ENCODE measurements at regions not wholly inside any gene's neighbourhood (a gene's known extent, or its start where the extent isn't known, plus 50 kb on each side); places are given as distances from the start of the nearest gene placed in this dataset.

DNA sequence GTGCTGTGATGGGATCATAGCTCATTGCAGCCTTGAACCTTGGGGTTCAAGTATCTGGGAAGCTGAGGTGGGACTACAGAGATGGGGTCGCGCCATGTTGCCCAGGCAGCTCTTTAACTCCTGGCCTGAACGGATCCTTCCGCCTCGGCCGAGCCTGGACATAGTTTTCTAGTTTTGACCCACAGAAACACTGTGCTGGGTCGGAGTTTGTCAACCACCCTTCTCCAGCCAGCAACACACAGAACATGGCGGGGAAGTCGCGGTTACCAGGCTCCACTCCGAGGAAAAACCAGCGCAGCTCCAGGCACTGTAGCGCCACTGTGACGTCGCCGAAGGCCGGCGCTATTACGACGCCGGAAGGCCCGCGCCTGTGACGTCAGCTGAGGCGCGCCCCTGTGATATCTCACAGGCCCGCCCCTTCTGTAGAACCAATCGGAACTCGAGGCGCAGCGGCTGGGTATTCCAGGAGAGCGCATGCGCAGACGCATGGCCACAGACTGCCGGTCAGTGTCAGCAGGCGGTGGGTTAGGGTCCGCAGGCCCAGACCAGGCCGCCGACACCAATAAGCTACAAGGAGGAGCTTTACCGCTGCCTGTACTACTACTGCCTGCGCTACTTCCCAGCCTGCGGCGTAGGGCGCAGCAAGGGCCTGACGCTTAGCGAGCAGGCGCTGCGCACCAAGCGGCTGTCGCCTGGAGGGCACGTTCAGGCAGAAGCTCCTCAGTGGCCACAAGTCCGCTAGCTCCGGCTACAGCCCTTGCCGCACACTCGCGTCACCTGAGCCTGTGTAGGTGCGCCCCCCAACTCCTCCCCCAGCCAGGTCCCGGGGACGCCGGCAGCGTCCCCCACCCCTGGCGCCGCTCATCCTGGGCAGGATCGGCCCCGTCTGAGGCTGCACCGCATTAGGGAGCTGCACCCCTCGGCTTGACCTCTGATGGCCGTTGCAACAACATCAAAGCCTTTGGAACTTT is 135.2 kb upstream of the KCTD7 start (continued):
- TF ChIP-seq, protein P1, sequence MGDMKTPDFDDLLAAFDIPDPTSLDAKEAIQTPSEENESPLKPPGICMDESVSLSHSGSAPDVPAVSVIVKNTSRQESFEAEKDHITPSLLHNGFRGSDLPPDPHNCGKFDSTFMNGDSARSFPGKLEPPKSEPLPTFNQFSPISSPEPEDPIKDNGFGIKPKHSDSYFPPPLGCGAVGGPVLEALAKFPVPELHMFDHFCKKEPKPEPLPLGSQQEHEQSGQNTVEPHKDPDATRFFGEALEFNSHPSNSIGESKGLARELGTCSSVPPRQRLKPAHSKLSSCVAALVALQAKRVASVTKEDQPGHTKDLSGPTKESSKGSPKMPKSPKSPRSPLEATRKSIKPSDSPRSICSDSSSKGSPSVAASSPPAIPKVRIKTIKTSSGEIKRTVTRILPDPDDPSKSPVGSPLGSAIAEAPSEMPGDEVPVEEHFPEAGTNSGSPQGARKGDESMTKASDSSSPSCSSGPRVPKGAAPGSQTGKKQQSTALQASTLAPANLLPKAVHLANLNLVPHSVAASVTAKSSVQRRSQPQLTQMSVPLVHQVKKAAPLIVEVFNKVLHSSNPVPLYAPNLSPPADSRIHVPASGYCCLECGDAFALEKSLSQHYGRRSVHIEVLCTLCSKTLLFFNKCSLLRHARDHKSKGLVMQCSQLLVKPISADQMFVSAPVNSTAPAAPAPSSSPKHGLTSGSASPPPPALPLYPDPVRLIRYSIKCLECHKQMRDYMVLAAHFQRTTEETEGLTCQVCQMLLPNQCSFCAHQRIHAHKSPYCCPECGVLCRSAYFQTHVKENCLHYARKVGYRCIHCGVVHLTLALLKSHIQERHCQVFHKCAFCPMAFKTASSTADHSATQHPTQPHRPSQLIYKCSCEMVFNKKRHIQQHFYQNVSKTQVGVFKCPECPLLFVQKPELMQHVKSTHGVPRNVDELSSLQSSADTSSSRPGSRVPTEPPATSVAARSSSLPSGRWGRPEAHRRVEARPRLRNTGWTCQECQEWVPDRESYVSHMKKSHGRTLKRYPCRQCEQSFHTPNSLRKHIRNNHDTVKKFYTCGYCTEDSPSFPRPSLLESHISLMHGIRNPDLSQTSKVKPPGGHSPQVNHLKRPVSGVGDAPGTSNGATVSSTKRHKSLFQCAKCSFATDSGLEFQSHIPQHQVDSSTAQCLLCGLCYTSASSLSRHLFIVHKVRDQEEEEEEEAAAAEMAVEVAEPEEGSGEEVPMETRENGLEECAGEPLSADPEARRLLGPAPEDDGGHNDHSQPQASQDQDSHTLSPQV (IDR thresholded peaks at IDR 0.05) = no peak
- TF ChIP-seq BHLHE40 (IDR thresholded peaks at IDR 0.05; ENCODE audit: borderline replicate concordance in 1 of 2, low read depth in 2 of 2, low read length in 1 of 2) (peak; percentile 43 to 89; a peak in 3 of 4 replicates), RFX5 (IDR thresholded peaks at IDR 0.05; ENCODE audit: low read depth, low read length) (no peak), TBL1XR1 (IDR thresholded peaks at IDR 0.05; ENCODE audit: low read depth, low read length) (no peak), EGR1 (IDR thresholded peaks at IDR 0.05; ENCODE audit: borderline replicate concordance in 1 of 2, low read depth in 2 of 2, low read length in 2 of 2) (no peak), NFYA (IDR thresholded peaks at IDR 0.05; ENCODE audit: borderline replicate concordance, low read depth, low read length) (no peak), FOXK2 (IDR thresholded peaks at IDR 0.05) (no peak)
- TF ChIP-seq, protein P2, sequence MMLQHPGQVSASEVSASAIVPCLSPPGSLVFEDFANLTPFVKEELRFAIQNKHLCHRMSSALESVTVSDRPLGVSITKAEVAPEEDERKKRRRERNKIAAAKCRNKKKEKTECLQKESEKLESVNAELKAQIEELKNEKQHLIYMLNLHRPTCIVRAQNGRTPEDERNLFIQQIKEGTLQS (IDR thresholded peaks at IDR 0.05; ENCODE audit: borderline replicate concordance, extremely low read depth, low read depth, low read length) = no peak
- TF ChIP-seq, protein P3, sequence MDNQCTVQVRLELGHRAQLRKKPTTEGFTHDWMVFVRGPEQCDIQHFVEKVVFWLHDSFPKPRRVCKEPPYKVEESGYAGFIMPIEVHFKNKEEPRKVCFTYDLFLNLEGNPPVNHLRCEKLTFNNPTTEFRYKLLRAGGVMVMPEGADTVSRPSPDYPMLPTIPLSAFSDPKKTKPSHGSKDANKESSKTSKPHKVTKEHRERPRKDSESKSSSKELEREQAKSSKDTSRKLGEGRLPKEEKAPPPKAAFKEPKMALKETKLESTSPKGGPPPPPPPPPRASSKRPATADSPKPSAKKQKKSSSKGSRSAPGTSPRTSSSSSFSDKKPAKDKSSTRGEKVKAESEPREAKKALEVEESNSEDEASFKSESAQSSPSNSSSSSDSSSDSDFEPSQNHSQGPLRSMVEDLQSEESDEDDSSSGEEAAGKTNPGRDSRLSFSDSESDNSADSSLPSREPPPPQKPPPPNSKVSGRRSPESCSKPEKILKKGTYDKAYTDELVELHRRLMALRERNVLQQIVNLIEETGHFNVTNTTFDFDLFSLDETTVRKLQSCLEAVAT (IDR thresholded peaks at IDR 0.05) = peak; percentile 83; the same call in 1 of the 2 replicates
- TF ChIP-seq, protein P4, sequence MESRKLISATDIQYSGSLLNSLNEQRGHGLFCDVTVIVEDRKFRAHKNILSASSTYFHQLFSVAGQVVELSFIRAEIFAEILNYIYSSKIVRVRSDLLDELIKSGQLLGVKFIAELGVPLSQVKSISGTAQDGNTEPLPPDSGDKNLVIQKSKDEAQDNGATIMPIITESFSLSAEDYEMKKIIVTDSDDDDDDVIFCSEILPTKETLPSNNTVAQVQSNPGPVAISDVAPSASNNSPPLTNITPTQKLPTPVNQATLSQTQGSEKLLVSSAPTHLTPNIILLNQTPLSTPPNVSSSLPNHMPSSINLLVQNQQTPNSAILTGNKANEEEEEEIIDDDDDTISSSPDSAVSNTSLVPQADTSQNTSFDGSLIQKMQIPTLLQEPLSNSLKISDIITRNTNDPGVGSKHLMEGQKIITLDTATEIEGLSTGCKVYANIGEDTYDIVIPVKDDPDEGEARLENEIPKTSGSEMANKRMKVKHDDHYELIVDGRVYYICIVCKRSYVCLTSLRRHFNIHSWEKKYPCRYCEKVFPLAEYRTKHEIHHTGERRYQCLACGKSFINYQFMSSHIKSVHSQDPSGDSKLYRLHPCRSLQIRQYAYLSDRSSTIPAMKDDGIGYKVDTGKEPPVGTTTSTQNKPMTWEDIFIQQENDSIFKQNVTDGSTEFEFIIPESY (IDR thresholded peaks at IDR 0.05) = no peak
- TF ChIP-seq, protein P5, sequence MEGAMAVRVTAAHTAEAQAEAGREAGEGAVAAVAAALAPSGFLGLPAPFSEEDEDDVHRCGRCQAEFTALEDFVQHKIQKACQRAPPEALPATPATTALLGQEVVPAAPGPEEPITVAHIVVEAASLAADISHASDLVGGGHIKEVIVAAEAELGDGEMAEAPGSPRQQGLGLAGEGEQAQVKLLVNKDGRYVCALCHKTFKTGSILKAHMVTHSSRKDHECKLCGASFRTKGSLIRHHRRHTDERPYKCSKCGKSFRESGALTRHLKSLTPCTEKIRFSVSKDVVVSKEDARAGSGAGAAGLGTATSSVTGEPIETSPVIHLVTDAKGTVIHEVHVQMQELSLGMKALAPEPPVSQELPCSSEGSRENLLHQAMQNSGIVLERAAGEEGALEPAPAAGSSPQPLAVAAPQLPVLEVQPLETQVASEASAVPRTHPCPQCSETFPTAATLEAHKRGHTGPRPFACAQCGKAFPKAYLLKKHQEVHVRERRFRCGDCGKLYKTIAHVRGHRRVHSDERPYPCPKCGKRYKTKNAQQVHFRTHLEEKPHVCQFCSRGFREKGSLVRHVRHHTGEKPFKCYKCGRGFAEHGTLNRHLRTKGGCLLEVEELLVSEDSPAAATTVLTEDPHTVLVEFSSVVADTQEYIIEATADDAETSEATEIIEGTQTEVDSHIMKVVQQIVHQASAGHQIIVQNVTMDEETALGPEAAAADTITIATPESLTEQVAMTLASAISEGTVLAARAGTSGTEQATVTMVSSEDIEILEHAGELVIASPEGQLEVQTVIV (IDR thresholded peaks at IDR 0.05; ENCODE audit: borderline replicate concordance, partially characterized antibody) = peak; percentile 65

Measured in GM12878 (cell line).